DND-41 (cell line): ENCODE measurements at regions not wholly inside any gene's neighbourhood (a gene's known extent, or its start where the extent isn't known, plus 50 kb on each side); places are given as distances from the start of the nearest gene placed in this dataset.

Experiments used
- ATAC-seq: fragments of 200-7000 bp; cut with Tn5 transposase; 3 replicates; pipeline ENCODE4 v1.9.1; 2021; ENCODE audit warnings: low read depth; ENCODE audit not compliant: insufficient read depth
- DNase-seq: peaks from one replicate; pipeline ENCODE4 v3.0.0-alpha.2; 2020
- H2AFZ ChIP-seq: 2 replicates; pipeline ENCODE4 v1.6.0; 2012; ENCODE audit warnings: low read depth, low read length
- H3K27ac ChIP-seq: 2 replicates; pipeline ENCODE4 v1.5.1; 2012; ENCODE audit warnings: low read length, inconsistent platforms
- H3K27me3 ChIP-seq: fragments of 200-600 bp; sonication (generic); 2 replicates; pipeline ENCODE4 v1.6.0; 2012; ENCODE audit warnings: low read length, mild to moderate bottlenecking, inconsistent platforms; ENCODE audit not compliant: insufficient read depth, poor library complexity
- H3K36me3 ChIP-seq: 2 replicates; pipeline ENCODE4 v1.5.1; 2012; ENCODE audit warnings: low read length, inconsistent platforms; ENCODE audit not compliant: insufficient read depth
- H3K4me1 ChIP-seq: 2 replicates; pipeline ENCODE4 v1.5.1; 2012; ENCODE audit warnings: mild to moderate bottlenecking, low read length; ENCODE audit not compliant: insufficient read depth
- H3K4me2 ChIP-seq: 2 replicates; pipeline ENCODE4 v1.6.0; 2012; ENCODE audit warnings: mild to moderate bottlenecking, moderate library complexity, low read length, inconsistent platforms; ENCODE audit not compliant: insufficient read depth
- H3K4me3 ChIP-seq, 2 experiments: fragments of 200-600 bp in 1 of 2; shearing (Covaris generic) in 1 of 2; 2 replicates each; pipeline ENCODE4 v1.5.1; 2012 to 2016; ENCODE audit warnings: inconsistent platforms in 2 of 2, low read length in 2 of 2, mild to moderate bottlenecking in 2 of 2, low read depth in 1 of 2, moderate library complexity in 1 of 2
- H3K79me2 ChIP-seq: 2 replicates; pipeline ENCODE4 v1.6.0; 2012; ENCODE audit warnings: low read length, inconsistent platforms; ENCODE audit not compliant: insufficient read depth
- H3K9ac ChIP-seq: 2 replicates; pipeline ENCODE4 v1.6.0; 2012; ENCODE audit warnings: low read depth, mild to moderate bottlenecking, inconsistent platforms, low read length, moderate library complexity
- H3K9me3 ChIP-seq: 2 replicates; pipeline ENCODE4 v1.5.1; 2012; ENCODE audit warnings: low read length, moderate library complexity, mild to moderate bottlenecking, inconsistent platforms; ENCODE audit not compliant: insufficient read depth, severe bottlenecking
- H4K20me1 ChIP-seq: 2 replicates; pipeline ENCODE4 v1.6.0; 2012; ENCODE audit warnings: low read length; ENCODE audit not compliant: insufficient read depth
- EZH2 ChIP-seq: IDR thresholded peaks from 3 replicates; pipeline ENCODE4 v1.6.1; 2012; ENCODE audit warnings: borderline replicate concordance, low read depth, mild to moderate bottlenecking, moderate library complexity, low read length, inconsistent platforms; ENCODE audit not compliant: severe bottlenecking
- TF ChIP-seq, protein P1 (sequence below): IDR thresholded peaks from 2 replicates; pipeline ENCODE4 v1.5.1; 2012; ENCODE audit warnings: borderline replicate concordance, low read length, moderate library complexity, mild to moderate bottlenecking; ENCODE audit not compliant: poor library complexity, severe bottlenecking; ENCODE audit errors: extremely low read depth

GRCh38 chrX:57817302-57817701 is 93.0 kb downstream of the ZXDA start:
- Histone ChIP-seq H4K20me1 (no peaks in the 10 kb centered on the region), H3K79me2 (no peaks in the 10 kb centered on the region), H3K27me3 (no peaks in the 10 kb centered on the region), H3K36me3 (no peaks in the 10 kb centered on the region), H3K27ac (no peak overlapping the region), H3K4me3 (no peak overlapping the region), H3K4me1 (peaks cover 3% of the 10 kb centered on the region; the same call in 1 of the 2 replicates), H3K9ac (no peak overlapping the region), H2AFZ (no peak overlapping the region), H3K4me2 (no peak overlapping the region), H3K9me3 (peaks cover 6% of the 10 kb centered on the region)
- TF ChIP-seq EZH2: no peak
- TF ChIP-seq, protein P1, sequence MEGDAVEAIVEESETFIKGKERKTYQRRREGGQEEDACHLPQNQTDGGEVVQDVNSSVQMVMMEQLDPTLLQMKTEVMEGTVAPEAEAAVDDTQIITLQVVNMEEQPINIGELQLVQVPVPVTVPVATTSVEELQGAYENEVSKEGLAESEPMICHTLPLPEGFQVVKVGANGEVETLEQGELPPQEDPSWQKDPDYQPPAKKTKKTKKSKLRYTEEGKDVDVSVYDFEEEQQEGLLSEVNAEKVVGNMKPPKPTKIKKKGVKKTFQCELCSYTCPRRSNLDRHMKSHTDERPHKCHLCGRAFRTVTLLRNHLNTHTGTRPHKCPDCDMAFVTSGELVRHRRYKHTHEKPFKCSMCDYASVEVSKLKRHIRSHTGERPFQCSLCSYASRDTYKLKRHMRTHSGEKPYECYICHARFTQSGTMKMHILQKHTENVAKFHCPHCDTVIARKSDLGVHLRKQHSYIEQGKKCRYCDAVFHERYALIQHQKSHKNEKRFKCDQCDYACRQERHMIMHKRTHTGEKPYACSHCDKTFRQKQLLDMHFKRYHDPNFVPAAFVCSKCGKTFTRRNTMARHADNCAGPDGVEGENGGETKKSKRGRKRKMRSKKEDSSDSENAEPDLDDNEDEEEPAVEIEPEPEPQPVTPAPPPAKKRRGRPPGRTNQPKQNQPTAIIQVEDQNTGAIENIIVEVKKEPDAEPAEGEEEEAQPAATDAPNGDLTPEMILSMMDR: peak; percentile 50
- DNase-seq: no peak
- ATAC-seq: no peak

- Histone ChIP-seq H3K27ac (no peak overlapping the region), H3K9ac (no peak overlapping the region), H3K27me3 (no peaks in the 10 kb centered on the region), H3K4me1 (no peaks in the 10 kb centered on the region), H3K79me2 (no peaks in the 10 kb centered on the region), H3K4me2 (no peak overlapping the region), H3K9me3 (no peaks in the 10 kb centered on the region), H3K36me3 (no peaks in the 10 kb centered on the region), H4K20me1 (no peaks in the 10 kb centered on the region), H3K4me3 (no peak overlapping the region), H2AFZ (no peak overlapping the region)
- no peak for ATAC-seq
- TF ChIP-seq EZH2: no peak
- TF ChIP-seq, protein P1: no peak
- no peak for DNase-seq
Measured at GRCh38 chrX:57772637-57773036, 92.6 kb upstream of the NLRP2B start.

DNA sequence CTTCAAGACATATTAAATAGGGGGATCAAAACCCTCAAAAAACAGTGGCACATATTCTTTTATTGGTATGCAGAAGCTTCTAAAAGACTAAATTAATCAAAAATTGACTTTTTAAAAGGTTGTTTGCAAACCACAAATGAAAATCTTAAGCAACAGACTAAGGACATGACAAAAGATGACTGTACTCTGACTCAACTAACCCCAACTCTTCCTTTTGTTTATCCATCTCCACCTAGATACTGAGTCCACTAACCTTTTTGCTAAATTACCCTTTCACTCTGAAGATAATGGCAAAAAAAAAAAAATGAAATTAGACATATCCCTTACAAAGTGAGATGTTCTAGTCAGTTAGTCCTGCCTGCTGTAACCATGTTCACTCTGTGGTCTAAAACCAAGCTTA is 91.6 kb upstream of the NLRP2B start:
- ATAC-seq (no peak), DNase-seq (no peak)
- TF ChIP-seq, protein P1: no peak
- TF ChIP-seq EZH2: no peak
- Histone ChIP-seq H3K27me3 (no peaks in the 10 kb centered on the region), H3K79me2 (no peaks in the 10 kb centered on the region), H3K27ac (no peak overlapping the region), H4K20me1 (no peaks in the 10 kb centered on the region), H3K36me3 (no peaks in the 10 kb centered on the region), H3K9me3 (no peaks in the 10 kb centered on the region), H2AFZ (no peak overlapping the region), H3K9ac (no peak overlapping the region), H3K4me2 (no peak overlapping the region), H3K4me3 (no peak overlapping the region), H3K4me1 (no peaks in the 10 kb centered on the region)

DNA sequence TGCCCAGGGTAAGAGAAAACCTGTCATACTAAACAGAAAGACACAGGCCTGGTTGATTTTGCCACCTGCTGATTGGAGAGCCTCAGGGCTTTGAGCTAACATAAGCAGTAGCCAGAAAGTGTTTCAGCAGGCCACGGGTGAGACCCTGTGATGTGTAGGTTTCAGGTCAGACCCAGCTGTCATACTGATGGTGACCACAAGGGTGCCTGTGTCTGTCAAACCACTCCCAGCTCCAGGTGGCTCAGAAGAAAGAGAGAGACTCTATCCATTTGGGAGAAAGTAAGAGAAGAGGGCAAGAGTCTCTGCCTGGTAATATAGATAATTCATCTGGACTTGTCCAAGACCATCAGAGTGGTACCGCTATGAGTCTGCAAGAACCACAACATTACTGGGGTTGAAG is 72.8 kb upstream of the NLRP2B start:
- Histone ChIP-seq H3K27ac (no peak overlapping the region), H3K4me1 (no peaks in the 10 kb centered on the region)
- DNase-seq: peak; percentile 10

More for the DNA sequence above, 72.8 kb upstream of the NLRP2B start:
- no peaks in the 10 kb centered on the region for H3K9me3 ChIP-seq
- H2AFZ ChIP-seq: no peak overlapping the region
- no peak overlapping the region for H3K4me3 ChIP-seq
- no peaks in the 10 kb centered on the region for H3K36me3 ChIP-seq
- no peak overlapping the region for H3K9ac ChIP-seq
- H3K27me3 ChIP-seq: no peaks in the 10 kb centered on the region
- ATAC-seq: 0 out of 3 replicates have a peak, but pooled peaks have one; percentile 44
- TF ChIP-seq, protein P1: peak; percentile 11
- TF ChIP-seq EZH2: no peak
- no peaks in the 10 kb centered on the region for H3K79me2 ChIP-seq
- H4K20me1 ChIP-seq: no peaks in the 10 kb centered on the region
- no peak overlapping the region for H3K4me2 ChIP-seq
